ENCODE measurements at regions not wholly inside any gene's neighbourhood (a gene's known extent, or its start where the extent isn't known, plus 50 kb on each side); places are given as distances from the start of the nearest gene placed in this dataset.

GRCh38 chr6:34618430-34619182, 62.5 kb upstream of the SPDEF start:
- POLR2A ChIA-PET: interaction anchor here (0.6 kb wide), 1 partner anchor 196 kb away, joined by 3 read pairs; no protein-coding TSS in a partner anchor

DNA sequence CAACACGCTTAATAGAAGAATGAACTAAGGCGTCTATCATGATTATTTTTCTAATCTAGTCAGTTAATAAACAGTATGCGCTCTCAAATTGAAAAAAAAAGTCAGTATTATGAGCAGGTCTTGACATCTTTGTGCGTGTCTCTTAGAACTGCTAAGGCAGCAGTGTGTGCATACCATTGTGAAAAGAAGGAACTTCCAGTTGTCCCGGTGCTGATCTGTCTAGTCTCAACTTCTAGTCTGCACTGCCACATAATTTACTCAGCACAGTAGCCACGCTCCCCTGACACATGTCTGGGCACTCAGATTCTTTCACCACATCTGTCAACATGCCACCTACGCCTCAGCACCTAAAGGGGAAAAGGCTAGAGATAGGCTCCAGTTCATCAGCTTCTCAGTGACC, 61.1 kb upstream of the SPDEF start:
- POLR2A ChIA-PET: no interaction called here
- Histone ChIP-seq H3K4me3 (ENCODE audit: low read depth, low read length) (no peak overlapping the region), H3K9me3 (ENCODE audit: control insufficient read depth, insufficient read depth, low read length) (no peaks in the 10 kb centered on the region), H3K27me3 (ENCODE audit: control insufficient read depth, insufficient read depth, low read length) (no peaks in the 10 kb centered on the region), H3K27ac (ENCODE audit: low read depth, low read length) (no peak overlapping the region)
- CTCF ChIA-PET: no interaction called here
- DNase-seq (ENCODE audit: low read depth, low spot score): no peak
- no peak for TF ChIP-seq CTCF (IDR thresholded peaks at IDR 0.05; ENCODE audit: low read depth, low read length)

More at GRCh38 chr6:34618430-34619182, 62.5 kb upstream of the SPDEF start:
- Histone ChIP-seq H3K27me3 (ENCODE audit: control insufficient read depth, insufficient read depth, low read length) (no peaks in the 10 kb centered on the region), H3K4me3 (ENCODE audit: low read depth, low read length) (no peak overlapping the region), H3K27ac (ENCODE audit: low read depth, low read length) (no peak overlapping the region), H3K9me3 (ENCODE audit: control insufficient read depth, insufficient read depth, low read length) (no peaks in the 10 kb centered on the region)
- CTCF ChIA-PET: no interaction called here
- no peak for DNase-seq (ENCODE audit: low read depth, low spot score)
- TF ChIP-seq CTCF (IDR thresholded peaks at IDR 0.05; ENCODE audit: low read depth, low read length): no peak

DNA sequence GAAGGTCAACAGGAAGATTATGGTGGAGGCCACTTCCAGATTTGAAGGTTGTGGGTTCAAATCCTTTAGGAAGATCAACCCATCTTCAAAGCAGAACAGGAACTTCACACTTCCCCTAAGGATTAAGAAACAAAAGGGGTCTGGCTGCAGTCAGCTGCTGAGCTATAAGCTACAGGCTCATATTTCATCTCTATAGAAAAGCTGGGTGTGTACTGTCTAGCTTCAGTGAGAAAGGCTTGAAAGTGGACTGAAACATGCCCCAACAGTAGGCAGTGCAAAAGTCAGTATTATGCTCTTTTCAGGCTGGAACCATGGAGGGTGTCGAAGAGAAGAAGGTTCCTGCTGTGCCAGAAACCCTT, 60.1 kb upstream of the SPDEF start:
- Histone ChIP-seq H3K4me3 (ENCODE audit: low read depth, low read length) (no peak overlapping the region), H3K27ac (ENCODE audit: low read depth, low read length) (no peak overlapping the region), H3K9me3 (ENCODE audit: control insufficient read depth, insufficient read depth, low read length) (no peaks in the 10 kb centered on the region), H3K27me3 (ENCODE audit: control insufficient read depth, insufficient read depth, low read length) (no peaks in the 10 kb centered on the region)
- DNase-seq (ENCODE audit: low read depth, low spot score): no peak
- CTCF ChIA-PET: no interaction called here
- POLR2A ChIA-PET: no interaction called here
- TF ChIP-seq CTCF (IDR thresholded peaks at IDR 0.05; ENCODE audit: low read depth, low read length): no peak

- no peaks in the 10 kb centered on the region for H3K27me3 ChIP-seq (ENCODE audit: control insufficient read depth, insufficient read depth, low read length)
- TF ChIP-seq CTCF (IDR thresholded peaks at IDR 0.05; ENCODE audit: low read depth, low read length): no peak
- POLR2A ChIA-PET: no interaction called here
- H3K27ac ChIP-seq (ENCODE audit: low read depth, low read length): no peak overlapping the region
- no peak overlapping the region for H3K4me3 ChIP-seq (ENCODE audit: low read depth, low read length)
- H3K9me3 ChIP-seq (ENCODE audit: control insufficient read depth, insufficient read depth, low read length): no peaks in the 10 kb centered on the region
- no peak for DNase-seq (ENCODE audit: low read depth, low spot score)
- CTCF ChIA-PET: no interaction called here
Measured at GRCh38 chr6:34615574-34616226, 59.6 kb upstream of the SPDEF start.

DNA sequence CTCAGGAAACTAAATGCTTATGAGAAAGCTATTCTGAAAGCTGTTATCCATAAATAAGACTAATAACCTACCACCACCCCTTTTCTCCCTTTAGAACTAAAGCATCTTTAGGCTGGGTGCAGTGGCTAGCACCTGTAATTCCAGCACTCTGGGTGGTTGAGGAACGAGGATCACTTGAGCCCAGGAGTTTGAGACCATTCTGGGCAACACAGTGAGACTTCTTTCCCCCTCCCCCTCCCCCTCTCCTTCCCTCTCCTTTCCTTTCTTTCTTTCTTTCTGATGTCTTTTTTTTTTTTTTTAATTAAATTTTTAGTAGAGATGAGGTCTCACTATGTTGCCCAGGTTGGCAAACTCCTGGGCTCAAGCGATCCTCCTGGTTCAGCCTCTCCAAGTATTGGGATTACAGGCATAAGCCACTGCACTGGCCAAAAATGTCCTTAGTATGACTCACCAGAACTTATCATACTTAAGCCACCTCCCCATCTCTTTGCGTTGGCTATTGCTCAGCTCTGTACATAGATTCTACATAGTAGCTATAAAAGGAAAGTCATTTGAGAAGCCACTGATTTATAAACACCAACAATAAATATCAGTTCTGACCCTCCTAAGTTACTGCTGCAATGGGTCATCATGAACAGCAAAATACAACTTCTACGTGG, 54.8 kb upstream of the SPDEF start:
- Histone ChIP-seq H3K27ac (ENCODE audit: low read depth, low read length) (peak overlapping the region; percentile 49), H3K9me3 (ENCODE audit: control insufficient read depth, insufficient read depth, low read length) (no peaks in the 10 kb centered on the region; the same call in 1 of the 2 replicates), H3K27me3 (ENCODE audit: control insufficient read depth, insufficient read depth, low read length) (no peaks in the 10 kb centered on the region), H3K4me3 (ENCODE audit: low read depth, low read length) (no peak overlapping the region)
- DNase-seq (ENCODE audit: low read depth, low spot score): peak; percentile 59
- TF ChIP-seq CTCF (IDR thresholded peaks at IDR 0.05; ENCODE audit: low read depth, low read length): no peak
- ChIA-PET CTCF (interaction anchor here (0.6 to 5.3 kb wide), 6 partner anchors 134 to 448 kb away, joined by 3 to 64 read pairs (median 20); partner anchors contain the start of gene SMIM29), POLR2A (interaction anchor here (0.5 to 1.0 kb wide), 4 partner anchors 34 to 185 kb away, joined by 3 to 15 read pairs (median 4); partner anchors contain the start of genes ILRUN, RPS10 and SNRPC)

Data from AG04450 (cell line).